GM19328 (cell line): ENCODE measurements at regions not wholly inside any gene's neighbourhood (a gene's known extent, or its start where the extent isn't known, plus 50 kb on each side); places are given as distances from the start of the nearest gene placed in this dataset.

ENCODE experiments used
- ATAC-seq: cut with Tn5 transposase; IDR thresholded peaks from one replicate; pipeline ENCODE4 v1.9.1; 2021; ENCODE audit warnings: mild to moderate bottlenecking, moderate library complexity; ENCODE audit not compliant: unreplicated experiment

DNA sequence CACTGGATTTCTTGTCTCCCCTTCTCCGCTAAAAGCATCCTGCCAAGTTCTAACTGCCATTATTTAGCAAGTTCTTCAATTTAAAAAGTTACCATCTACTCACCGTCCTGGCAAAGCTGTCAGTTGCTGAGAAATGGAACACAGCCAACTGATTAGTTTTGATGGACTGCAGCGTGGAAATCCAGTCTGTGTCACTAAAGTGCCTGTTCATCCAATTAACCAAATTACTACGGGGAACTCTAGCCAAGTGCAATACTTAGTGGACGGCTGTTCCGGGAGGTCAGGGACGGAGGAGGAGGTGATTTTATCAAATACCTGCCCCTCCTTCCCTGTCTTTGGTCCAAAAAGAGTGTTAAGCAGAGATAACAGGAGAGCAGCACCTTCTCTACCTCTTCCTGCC, 260.7 kb downstream of the MAF start:
- no peak for ATAC-seq

- no peak for ATAC-seq
Measured at GRCh38 chr16:79337906-79338305, 262.6 kb downstream of the MAF start.

DNA sequence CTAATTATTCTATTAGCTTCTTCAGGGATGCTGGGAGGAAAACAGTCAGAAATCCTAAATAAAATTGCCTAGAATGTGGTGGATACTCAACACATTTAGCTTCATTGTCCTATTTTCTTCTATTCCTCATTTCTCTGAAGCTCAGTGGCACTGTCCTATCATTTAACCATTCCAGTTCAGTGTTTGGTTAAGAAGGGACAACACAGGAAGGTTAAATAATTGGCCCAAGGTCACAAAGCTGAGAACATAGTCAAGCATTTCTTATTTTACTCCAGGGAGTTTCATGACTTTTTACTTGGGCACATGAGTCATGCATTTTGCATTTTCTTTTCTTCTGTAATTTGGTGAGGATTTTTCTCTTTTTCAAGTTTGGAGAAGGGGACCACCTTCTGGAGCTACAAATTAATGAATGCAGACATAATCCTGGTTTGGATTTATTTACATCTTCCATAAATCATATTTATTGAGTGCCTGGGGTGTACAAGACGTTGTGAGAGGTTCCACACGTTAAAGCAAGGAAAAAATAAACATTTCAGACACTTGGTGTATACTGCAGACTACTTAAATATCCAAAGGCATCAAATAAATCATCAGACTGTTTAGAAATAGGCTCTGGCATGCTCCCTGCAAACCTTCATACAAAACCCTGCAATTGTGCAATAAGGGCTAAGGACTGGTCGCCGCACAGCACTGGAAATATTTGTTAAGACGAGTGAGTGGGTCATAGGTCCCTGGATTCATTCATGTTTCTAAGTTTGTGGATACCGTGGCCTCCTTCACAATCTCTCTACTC, 263.9 kb downstream of the MAF start:
- no peak for ATAC-seq

GRCh38 chr16:79334127-79334526, 266.4 kb downstream of the MAF start:
- no peak for ATAC-seq

GRCh38 chr16:79331066-79331465, 269.5 kb downstream of the MAF start:
- no peak for ATAC-seq

GRCh38 chr16:79329967-79330366, 270.6 kb downstream of the MAF start:
- ATAC-seq, result no peak

GRCh38 chr16:79329166-79329521, 271.4 kb downstream of the MAF start:
- ATAC-seq, result no peak

- ATAC-seq, result no peak
Measured at GRCh38 chr16:79328402-79329165, 272.0 kb downstream of the MAF start.

GRCh38 chr16:79327836-79328235, 272.7 kb downstream of the MAF start:
- ATAC-seq, result no peak

DNA sequence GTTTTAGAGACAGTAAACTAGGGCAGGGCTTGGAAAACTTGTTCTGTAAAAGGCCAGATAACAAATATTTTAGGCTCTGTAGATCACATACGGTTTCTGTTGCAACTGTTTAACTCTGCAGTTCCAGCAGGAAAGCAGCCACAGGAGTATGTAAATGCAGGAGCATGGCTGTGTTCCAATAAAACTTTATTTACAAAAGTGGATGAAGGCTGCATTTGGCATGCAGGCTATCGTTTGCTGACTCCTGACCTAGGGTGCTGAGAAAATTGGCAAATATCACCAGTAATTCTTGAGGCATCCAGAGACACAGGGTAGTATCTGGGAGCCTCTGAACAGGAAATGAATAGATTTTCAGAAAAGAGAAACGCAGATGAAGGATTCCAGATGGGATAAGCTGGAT, 274.0 kb downstream of the MAF start:
- ATAC-seq, result no peak

DNA sequence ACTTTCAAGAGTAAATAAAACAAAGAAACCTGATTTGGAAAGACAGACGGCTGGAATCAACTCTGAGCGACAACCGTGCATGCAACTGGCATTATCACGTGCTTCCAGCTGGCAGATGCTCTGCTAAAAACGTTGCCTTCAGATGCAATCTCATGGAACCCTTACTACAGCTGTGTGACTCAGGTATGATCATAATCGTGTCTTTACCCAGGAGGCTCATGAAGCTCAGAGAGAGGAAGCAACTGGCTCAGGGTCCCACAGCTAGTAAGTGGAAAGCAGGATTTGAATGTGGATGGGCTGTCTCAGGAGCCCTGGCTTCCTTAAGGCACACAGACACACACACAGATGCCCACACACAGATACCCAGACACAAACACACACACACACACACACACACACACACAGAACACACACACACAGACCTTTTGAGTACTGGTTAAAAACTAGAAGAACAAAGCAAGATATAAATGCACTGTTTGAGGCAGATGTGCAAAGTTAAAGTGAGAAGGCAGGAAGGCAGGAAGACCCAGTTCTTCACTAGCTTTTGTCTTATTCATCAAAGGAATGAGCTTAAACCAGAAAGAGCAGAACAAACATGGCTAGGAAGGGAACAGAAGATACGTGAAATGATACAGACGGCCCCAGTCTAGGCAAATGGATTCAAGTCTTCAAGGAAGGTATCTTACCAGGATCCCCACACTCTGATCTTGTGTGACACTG, 275.2 kb downstream of the MAF start:
- ATAC-seq, result no peak

DNA sequence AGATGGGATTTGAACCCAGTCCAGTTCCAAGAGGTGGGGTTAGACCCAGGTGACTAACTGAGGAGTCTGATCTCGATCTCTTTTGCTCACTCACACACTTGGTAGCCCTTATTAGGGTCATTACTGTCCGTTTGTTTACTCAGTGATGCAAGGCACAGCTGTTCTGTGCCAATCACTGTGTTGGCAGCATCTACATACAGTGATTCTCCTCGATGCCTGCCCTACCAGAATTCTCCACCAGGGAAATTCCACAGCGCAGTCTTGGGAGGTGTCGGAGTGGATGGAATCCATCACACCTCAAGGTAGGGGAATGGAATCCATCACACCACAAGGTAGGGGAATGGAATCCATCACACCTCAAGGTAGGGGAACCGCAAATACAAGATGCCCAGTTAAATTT, 279.6 kb downstream of the MAF start:
- no peak for ATAC-seq

DNA sequence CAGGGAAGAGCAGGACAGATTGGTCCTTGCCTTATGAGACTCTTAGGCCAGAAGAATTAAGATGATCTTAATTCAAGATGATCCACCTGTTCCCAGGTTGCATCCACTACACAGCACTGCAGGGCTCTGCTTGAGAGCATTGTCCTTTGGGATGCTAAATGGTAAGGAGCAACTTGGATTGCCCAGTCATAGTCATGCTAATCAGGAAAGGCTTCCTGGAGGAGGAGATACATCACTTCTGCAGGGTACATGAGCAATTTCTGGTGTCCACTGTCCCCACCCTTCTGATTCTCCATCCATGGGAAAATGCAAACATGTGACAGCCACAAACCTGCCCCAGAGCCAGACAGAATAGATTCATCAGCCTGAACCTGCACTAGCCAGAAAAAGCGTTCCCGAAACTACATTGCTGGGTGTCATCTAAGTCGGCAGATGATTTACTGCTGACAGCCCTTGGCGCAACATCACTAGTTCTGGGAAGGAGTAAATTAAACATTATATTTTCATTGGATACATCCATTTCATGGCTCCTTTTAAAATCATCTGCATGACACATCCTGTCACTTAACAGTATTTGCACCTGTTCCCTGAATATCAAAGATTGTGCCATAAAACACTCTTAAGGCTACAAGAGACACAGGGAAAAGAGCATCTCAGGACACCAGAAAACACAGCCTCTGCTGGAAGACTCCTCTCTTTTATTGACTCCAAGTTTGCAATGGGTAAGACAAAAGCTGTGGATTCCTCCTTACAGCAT, 282.2 kb downstream of the MAF start:
- no peak for ATAC-seq

DNA sequence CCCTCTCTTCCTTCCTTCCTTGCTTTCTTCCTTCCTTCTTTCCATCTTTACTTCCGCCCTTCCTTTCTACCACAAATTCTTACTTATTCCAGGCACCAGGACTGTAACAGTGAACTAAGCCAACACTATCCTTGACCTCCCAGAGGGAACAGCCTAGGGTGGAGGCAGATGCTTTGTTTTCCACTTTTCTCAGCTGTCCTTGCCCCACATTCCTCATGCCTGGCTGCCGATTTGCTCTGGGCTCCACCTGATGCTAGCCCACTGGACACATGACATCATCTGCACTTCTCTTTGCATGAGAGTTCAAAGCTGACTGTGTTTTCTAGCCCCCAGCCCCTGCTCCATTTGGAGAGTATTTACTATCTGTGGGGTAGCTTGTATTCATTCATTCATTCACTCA, 283.0 kb downstream of the MAF start:
- no peak for ATAC-seq

DNA sequence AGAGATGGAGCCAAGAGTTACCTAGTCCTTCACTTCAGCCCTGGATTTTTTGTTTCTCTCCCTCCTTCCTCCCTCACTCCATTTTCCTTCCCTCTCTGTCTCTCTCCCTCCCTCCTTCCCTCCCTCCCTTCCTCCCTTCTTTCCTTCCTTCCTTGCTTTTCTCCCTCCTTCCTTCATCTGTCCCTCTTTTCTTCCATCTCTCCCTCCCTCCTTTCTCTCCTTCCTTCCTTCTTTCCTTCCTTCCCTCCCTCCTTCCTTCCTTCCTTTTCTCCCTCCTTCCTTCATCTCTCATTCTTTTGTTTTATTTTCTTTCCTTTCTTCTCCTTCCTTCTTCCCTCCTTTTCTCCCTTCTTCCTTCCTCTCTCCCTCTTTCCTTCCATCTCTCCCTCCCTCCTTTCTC, 283.5 kb downstream of the MAF start:
- ATAC-seq, result no peak

- ATAC-seq, result peak; percentile 91
Measured at GRCh38 chr16:79316004-79316458, 284.5 kb downstream of the MAF start.

GRCh38 chr16:79312502-79312901, 288.0 kb downstream of the MAF start:
- ATAC-seq, result no peak

GRCh38 chr16:79310710-79311109, 289.8 kb downstream of the MAF start:
- ATAC-seq, result no peak

GRCh38 chr16:79309606-79310005, 290.9 kb downstream of the MAF start:
- no peak for ATAC-seq

DNA sequence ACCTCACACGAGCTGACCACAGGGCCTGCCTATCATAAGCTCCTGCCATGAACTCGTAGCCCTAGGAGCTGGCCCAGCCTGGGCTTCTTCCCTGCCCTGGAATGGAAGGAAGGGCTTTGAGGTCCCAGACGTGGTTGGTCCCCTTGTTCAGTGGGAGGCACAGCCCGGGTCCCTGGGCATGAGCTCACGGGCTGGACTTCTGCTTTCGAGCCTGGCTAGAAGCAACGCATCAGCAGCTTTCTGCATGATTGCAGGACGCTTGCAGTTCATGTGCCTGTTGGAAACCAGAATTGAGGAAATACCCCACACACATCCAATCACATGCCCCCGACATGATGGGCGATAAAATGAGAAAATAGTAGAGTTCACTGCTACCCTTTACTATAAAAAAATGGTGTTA, 293.3 kb downstream of the MAF start:
- no peak for ATAC-seq

GRCh38 chr16:79305074-79305473, 295.5 kb downstream of the MAF start:
- ATAC-seq, result no peak
